Upper lobe of left lung (tissue), 4 donors: ENCODE measurements at regions not wholly inside any gene's neighbourhood (a gene's known extent, or its start where the extent isn't known, plus 50 kb on each side); places are given as distances from the start of the nearest gene placed in this dataset.

Experiments used
- EP300 ChIP-seq, 4 donors: sonication (generic); formaldehyde crosslinking; IDR thresholded peaks; one replicate each; pipeline ENCODE4 v1.5.1; 2017; ENCODE audit warnings: antibody characterized with exemption in 4 of 4, control low read depth in 2 of 4
- POLR2A ChIP-seq, 4 donors: fragments of 450-650 bp; IDR thresholded peaks; one replicate each; pipeline ENCODE4 v1.5.1; 2016 to 2017; ENCODE audit warnings: antibody characterized with exemption in 4 of 4, mild to moderate bottlenecking in 2 of 4
- TF ChIP-seq, protein P1 (sequence below), 6 experiments: fragments of 450-650 bp in 4 of 6; fragments of 200-600 bp in 2 of 6; sonication (generic) in 2 of 6; IDR thresholded peaks; one replicate each; pipeline ENCODE4 v1.5.1; 2016 to 2019; ENCODE audit warnings: antibody characterized with exemption in 6 of 6

DNA sequence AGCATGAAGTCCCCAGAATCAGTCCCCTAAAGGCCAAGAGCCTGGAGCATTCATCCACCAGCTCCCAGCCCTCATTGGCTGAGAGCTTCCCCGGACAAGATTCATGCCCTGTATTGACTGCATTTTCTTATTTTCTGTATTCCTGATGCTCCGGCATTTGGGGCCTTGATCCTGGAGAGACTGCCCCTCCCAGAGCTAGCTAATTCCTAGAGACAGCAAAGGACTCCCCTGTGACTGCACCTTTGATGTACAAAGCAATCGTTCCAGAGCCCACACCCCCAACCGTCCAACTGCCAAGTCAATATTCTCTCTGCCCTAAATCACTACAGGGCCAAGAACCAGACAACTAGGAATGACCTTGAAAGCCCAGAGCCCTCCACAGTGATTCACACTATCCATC lies 93.4 kb upstream of the CDH5 start:
- TF ChIP-seq, protein P1, sequence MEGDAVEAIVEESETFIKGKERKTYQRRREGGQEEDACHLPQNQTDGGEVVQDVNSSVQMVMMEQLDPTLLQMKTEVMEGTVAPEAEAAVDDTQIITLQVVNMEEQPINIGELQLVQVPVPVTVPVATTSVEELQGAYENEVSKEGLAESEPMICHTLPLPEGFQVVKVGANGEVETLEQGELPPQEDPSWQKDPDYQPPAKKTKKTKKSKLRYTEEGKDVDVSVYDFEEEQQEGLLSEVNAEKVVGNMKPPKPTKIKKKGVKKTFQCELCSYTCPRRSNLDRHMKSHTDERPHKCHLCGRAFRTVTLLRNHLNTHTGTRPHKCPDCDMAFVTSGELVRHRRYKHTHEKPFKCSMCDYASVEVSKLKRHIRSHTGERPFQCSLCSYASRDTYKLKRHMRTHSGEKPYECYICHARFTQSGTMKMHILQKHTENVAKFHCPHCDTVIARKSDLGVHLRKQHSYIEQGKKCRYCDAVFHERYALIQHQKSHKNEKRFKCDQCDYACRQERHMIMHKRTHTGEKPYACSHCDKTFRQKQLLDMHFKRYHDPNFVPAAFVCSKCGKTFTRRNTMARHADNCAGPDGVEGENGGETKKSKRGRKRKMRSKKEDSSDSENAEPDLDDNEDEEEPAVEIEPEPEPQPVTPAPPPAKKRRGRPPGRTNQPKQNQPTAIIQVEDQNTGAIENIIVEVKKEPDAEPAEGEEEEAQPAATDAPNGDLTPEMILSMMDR (IDR thresholded peaks at IDR 0.05), result no peak
- TF ChIP-seq EP300 (IDR thresholded peaks at IDR 0.05) (no peak), POLR2A (IDR thresholded peaks at IDR 0.05) (no peak)
